ENCODE measurements at regions not wholly inside any gene's neighbourhood (a gene's known extent, or its start where the extent isn't known, plus 50 kb on each side); places are given as distances from the start of the nearest gene placed in this dataset. TPM values are rescaled to one million over a fixed set of nuclear protein-coding genes. Genes with fewer than 3 reads are reported as not detected.
A peak's percentile ranks its signal among the peaks of the same experiment; 100 is the strongest.

- no peak for TF ChIP-seq CTCF (IDR thresholded peaks at IDR 0.05; ENCODE audit: low read depth, low read length)
- ChIA-PET CTCF (interaction anchor here (0.6 to 5.3 kb wide), 15 partner anchors 9 to 935 kb away, joined by 3 to 59 read pairs (median 6); no protein-coding TSS in a partner anchor), POLR2A (interaction anchor here (0.6 to 1.7 kb wide), 4 partner anchors 391 to 805 kb away, joined by 3 to 16 read pairs (median 4); no protein-coding TSS in a partner anchor)
- Histone ChIP-seq H3K27me3 (ENCODE audit: control insufficient read depth, insufficient read depth, low read length) (peaks cover 23% of the 10 kb centered on the region), H3K4me3 (ENCODE audit: low read depth, low read length) (no peak overlapping the region), H3K9me3 (ENCODE audit: control insufficient read depth, insufficient read depth, low read length) (no peaks in the 10 kb centered on the region; the same call in 1 of the 2 replicates), H3K27ac (ENCODE audit: low read depth, low read length) (no peak overlapping the region)
- DNase-seq (ENCODE audit: low read depth, low spot score), result peak; percentile 53
Observed at GRCh38 chr2:120684289-120685065, 51.2 kb upstream of the GLI2 start.

- Histone ChIP-seq H3K4me3 (ENCODE audit: low read depth, low read length) (no peak overlapping the region), H3K27ac (ENCODE audit: low read depth, low read length) (no peak overlapping the region), H3K27me3 (ENCODE audit: control insufficient read depth, insufficient read depth, low read length) (peaks cover 15% of the 10 kb centered on the region), H3K9me3 (ENCODE audit: control insufficient read depth, insufficient read depth, low read length) (no peaks in the 10 kb centered on the region; the same call in 1 of the 2 replicates)
- POLR2A ChIA-PET, result interaction anchor here (0.7 to 1.7 kb wide), 2 partner anchors 86 to 390 kb away, joined by 3 to 16 read pairs; no protein-coding TSS in a partner anchor
- TF ChIP-seq CTCF (IDR thresholded peaks at IDR 0.05; ENCODE audit: low read depth, low read length), result no peak
- no peak for DNase-seq (ENCODE audit: low read depth, low spot score)
- CTCF ChIA-PET, result interaction anchor here (1.3 to 5.3 kb wide), 7 partner anchors 10 to 392 kb away, joined by 3 to 59 read pairs (median 9); no protein-coding TSS in a partner anchor
Observed at GRCh38 chr2:120685066-120685973, 50.3 kb upstream of the GLI2 start.

Small RNAs in the stretch of these regions (small RNA-seq; reads per million reads assigned to genes)
- gene RF00019 (ENCODE audit: insufficient read length, low read depth), result not detected

Data from AG04450 (cell line).